RKO (cell line): ENCODE measurements at regions not wholly inside any gene's neighbourhood (a gene's known extent, or its start where the extent isn't known, plus 50 kb on each side); places are given as distances from the start of the nearest gene placed in this dataset.

Experiments
- DNase-seq: peaks from one replicate; pipeline ENCODE4 v3.0.0-alpha.2; 2016; ENCODE audit warnings: low spot score

- DNase-seq, result no peak
Measured at GRCh38 chr1:25080294-25081209, 150.5 kb upstream of the RUNX3 start.

- DNase-seq, result no peak
Measured at GRCh38 chr1:25079048-25079447, 149.0 kb upstream of the RUNX3 start.

GRCh38 chr1:25074351-25075227 is 144.5 kb upstream of the RUNX3 start:
- no peak for DNase-seq

- no peak for DNase-seq
Measured at GRCh38 chr1:25073640-25074270, 143.7 kb upstream of the RUNX3 start.

- no peak for DNase-seq
Measured at GRCh38 chr1:25072461-25072860, 142.4 kb upstream of the RUNX3 start.

GRCh38 chr1:25068829-25069228 is 138.8 kb upstream of the RUNX3 start:
- DNase-seq, result no peak

GRCh38 chr1:25068316-25068715 is 138.2 kb upstream of the RUNX3 start:
- DNase-seq, result no peak

- DNase-seq, result no peak
Measured at GRCh38 chr1:25067518-25068251, 137.6 kb upstream of the RUNX3 start.

- DNase-seq, result no peak
Measured at GRCh38 chr1:25066731-25067517, 136.8 kb upstream of the RUNX3 start.

- no peak for DNase-seq
Measured at GRCh38 chr1:25066256-25066655, 136.2 kb upstream of the RUNX3 start.

- no peak for DNase-seq
Measured at GRCh38 chr1:25065795-25066238, 135.7 kb upstream of the RUNX3 start.

- DNase-seq, result no peak
Measured at GRCh38 chr1:25065321-25065721, 135.2 kb upstream of the RUNX3 start.

GRCh38 chr1:25064465-25065240 is 134.6 kb upstream of the RUNX3 start:
- DNase-seq, result no peak

GRCh38 chr1:25063591-25064416 is 133.7 kb upstream of the RUNX3 start:
- no peak for DNase-seq

GRCh38 chr1:25062621-25063255 is 132.7 kb upstream of the RUNX3 start:
- no peak for DNase-seq

- DNase-seq, result no peak
Measured at GRCh38 chr1:25061261-25061995, 131.4 kb upstream of the RUNX3 start.

GRCh38 chr1:25057188-25057587 is 127.1 kb upstream of the RUNX3 start:
- no peak for DNase-seq

- DNase-seq, result no peak
Measured at GRCh38 chr1:25056536-25056935, 126.5 kb upstream of the RUNX3 start.
